Mesendoderm (in vitro differentiated cells): ENCODE measurements at regions not wholly inside any gene's neighbourhood (a gene's known extent, or its start where the extent isn't known, plus 50 kb on each side); places are given as distances from the start of the nearest gene placed in this dataset.

Experiments used
- DNase-seq: peaks from one replicate; pipeline ENCODE4 v3.0.0; 2013
- H2AK5ac ChIP-seq: 2 replicates; pipeline ENCODE4 v1.6.1; 2013; ENCODE audit warnings: low read length, inconsistent platforms
- H2BK120ac ChIP-seq: 2 replicates; pipeline ENCODE4 v1.6.1; 2013; ENCODE audit warnings: low read depth, mild to moderate bottlenecking, low read length, moderate library complexity, mixed read lengths
- H2BK15ac ChIP-seq: replicated peaks from 2 replicates; pipeline ENCODE4 v1.6.1; 2013; ENCODE audit warnings: low read depth, mild to moderate bottlenecking, moderate library complexity
- H2BK5ac ChIP-seq: 2 replicates; pipeline ENCODE4 v1.6.1; 2013; ENCODE audit warnings: low read length, inconsistent platforms
- H3K18ac ChIP-seq: 2 replicates; pipeline ENCODE4 v1.6.1; 2013; ENCODE audit warnings: mild to moderate bottlenecking, low read length, mixed read lengths
- H3K23ac ChIP-seq: one replicate; pipeline ENCODE4 v1.6.1; 2013; ENCODE audit warnings: low read length
- H3K27ac ChIP-seq: 2 replicates; pipeline ENCODE4 v1.5.1; 2013; ENCODE audit warnings: low read depth, mild to moderate bottlenecking, inconsistent platforms, low read length, moderate library complexity
- H3K27me3 ChIP-seq: 2 replicates; pipeline ENCODE4 v1.6.1; 2013; ENCODE audit warnings: low read length, control low read depth, mild to moderate bottlenecking, inconsistent platforms; ENCODE audit not compliant: insufficient read depth, poor library complexity
- H3K36me3 ChIP-seq: 2 replicates; pipeline ENCODE4 v1.6.1; 2013; ENCODE audit warnings: low read length, inconsistent platforms; ENCODE audit not compliant: control insufficient read depth, insufficient read depth
- H3K4ac ChIP-seq: one replicate; pipeline ENCODE4 v1.6.1; 2013; ENCODE audit warnings: low read depth, mild to moderate bottlenecking, low read length, moderate library complexity
- H3K4me1 ChIP-seq: 2 replicates; pipeline ENCODE4 v1.6.1; 2013; ENCODE audit warnings: low read depth, low read length, inconsistent platforms; ENCODE audit not compliant: control insufficient read depth
- H3K4me2 ChIP-seq: 2 replicates; pipeline ENCODE4 v1.6.1; 2013; ENCODE audit warnings: low read length
- H3K4me3 ChIP-seq: 2 replicates; pipeline ENCODE4 v1.5.1; 2013; ENCODE audit warnings: mild to moderate bottlenecking, low read length
- H3K56ac ChIP-seq: one replicate; pipeline ENCODE4 v1.6.1; 2013; ENCODE audit warnings: low read length
- H3K79me1 ChIP-seq: 2 replicates; pipeline ENCODE4 v1.6.1; 2013; ENCODE audit warnings: low read length, inconsistent platforms
- H3K79me2 ChIP-seq: 2 replicates; pipeline ENCODE4 v1.6.1; 2013; ENCODE audit warnings: mild to moderate bottlenecking, low read length; ENCODE audit not compliant: control insufficient read depth, insufficient read depth
- H3K9ac ChIP-seq: 2 replicates; pipeline ENCODE4 v1.6.1; 2013; ENCODE audit warnings: low read length, inconsistent platforms
- H4K5ac ChIP-seq: one replicate; pipeline ENCODE4 v1.6.1; 2013; ENCODE audit warnings: low read length
- H4K8ac ChIP-seq: one replicate; pipeline ENCODE4 v1.6.1; 2013; ENCODE audit warnings: low read depth, mild to moderate bottlenecking, control low read depth, low read length, moderate library complexity
- WGBS: extraction: QIAGEN DNeasy Blood & Tissue Kit; methylation state at CpG from one replicate; pipeline ENCODE4 v1.1.7; 2013; ENCODE audit warnings: low lambda C conversion rate, missing lambda C conversion rate; ENCODE audit not compliant: insufficient coverage; ENCODE audit errors: extremely low coverage; 5-methylcytosine and 5-hydroxymethylcytosine counted together

- H3K27ac ChIP-seq, result no peak overlapping the region
- H3K4me3 ChIP-seq, result no peak overlapping the region
- H2BK5ac ChIP-seq, result no peak overlapping the region
- H3K79me1 ChIP-seq, result no peaks in the 10 kb centered on the region
- H2BK120ac ChIP-seq, result no peak overlapping the region
- H3K23ac ChIP-seq, result no peak overlapping the region
- H3K4me1 ChIP-seq, result no peaks in the 10 kb centered on the region
- H3K4me2 ChIP-seq, result no peak overlapping the region
- H4K5ac ChIP-seq, result no peak overlapping the region
- H3K4ac ChIP-seq, result no peak overlapping the region
- H3K36me3 ChIP-seq, result no peaks in the 10 kb centered on the region
- H3K56ac ChIP-seq, result no peak overlapping the region
- H3K79me2 ChIP-seq, result no peaks in the 10 kb centered on the region
- no peak overlapping the region for H4K8ac ChIP-seq
- H3K9ac ChIP-seq, result no peak overlapping the region
- DNase-seq, result no peak
- H3K18ac ChIP-seq, result no peak overlapping the region
- H3K27me3 ChIP-seq, result no peaks in the 10 kb centered on the region
- H2BK15ac ChIP-seq, result no peak overlapping the region
- H2AK5ac ChIP-seq, result no peak overlapping the region
- no CpG with 5 or more reads among the region's 1 CpG for WGBS
Measured at GRCh38 chr3:27844052-27844675, 122.0 kb upstream of the EOMES start.

- H3K36me3 ChIP-seq, result no peaks in the 10 kb centered on the region
- no peak overlapping the region for H3K4me2 ChIP-seq
- no peak overlapping the region for H2BK5ac ChIP-seq
- H2AK5ac ChIP-seq, result no peak overlapping the region
- no peak overlapping the region for H3K4ac ChIP-seq
- WGBS, result no CpG with 5 or more reads among the region's 6 CpGs
- no peak overlapping the region for H4K8ac ChIP-seq
- H3K27ac ChIP-seq, result no peak overlapping the region
- no peak overlapping the region for H3K18ac ChIP-seq
- no peaks in the 10 kb centered on the region for H3K4me1 ChIP-seq
- no peak overlapping the region for H2BK120ac ChIP-seq
- H3K79me2 ChIP-seq, result no peaks in the 10 kb centered on the region
- no peaks in the 10 kb centered on the region for H3K27me3 ChIP-seq
- no peak overlapping the region for H3K23ac ChIP-seq
- no peaks in the 10 kb centered on the region for H3K79me1 ChIP-seq
- H4K5ac ChIP-seq, result no peak overlapping the region
- no peak overlapping the region for H3K9ac ChIP-seq
- no peak for DNase-seq
- H2BK15ac ChIP-seq, result no peak overlapping the region
- no peak overlapping the region for H3K4me3 ChIP-seq
- H3K56ac ChIP-seq, result no peak overlapping the region
Measured at GRCh38 chr3:27847697-27848096, 125.6 kb upstream of the EOMES start.

- no peaks in the 10 kb centered on the region for H3K79me2 ChIP-seq
- no peak overlapping the region for H4K8ac ChIP-seq
- no peak overlapping the region for H3K23ac ChIP-seq
- H3K9ac ChIP-seq, result no peak overlapping the region
- no peak overlapping the region for H3K18ac ChIP-seq
- no peak overlapping the region for H2BK5ac ChIP-seq
- H3K36me3 ChIP-seq, result no peaks in the 10 kb centered on the region
- DNase-seq, result no peak
- H3K27me3 ChIP-seq, result no peaks in the 10 kb centered on the region
- no peak overlapping the region for H2BK15ac ChIP-seq
- no CpG with 5 or more reads among the region's 1 CpG for WGBS
- no peak overlapping the region for H2AK5ac ChIP-seq
- H3K27ac ChIP-seq, result no peak overlapping the region
- H3K4me2 ChIP-seq, result no peak overlapping the region
- H4K5ac ChIP-seq, result no peak overlapping the region
- H3K4ac ChIP-seq, result no peak overlapping the region
- H2BK120ac ChIP-seq, result no peak overlapping the region
- H3K4me3 ChIP-seq, result no peak overlapping the region
- H3K56ac ChIP-seq, result no peak overlapping the region
- no peaks in the 10 kb centered on the region for H3K79me1 ChIP-seq
- no peaks in the 10 kb centered on the region for H3K4me1 ChIP-seq
Measured at GRCh38 chr3:27848826-27849225, 126.7 kb upstream of the EOMES start.

DNA sequence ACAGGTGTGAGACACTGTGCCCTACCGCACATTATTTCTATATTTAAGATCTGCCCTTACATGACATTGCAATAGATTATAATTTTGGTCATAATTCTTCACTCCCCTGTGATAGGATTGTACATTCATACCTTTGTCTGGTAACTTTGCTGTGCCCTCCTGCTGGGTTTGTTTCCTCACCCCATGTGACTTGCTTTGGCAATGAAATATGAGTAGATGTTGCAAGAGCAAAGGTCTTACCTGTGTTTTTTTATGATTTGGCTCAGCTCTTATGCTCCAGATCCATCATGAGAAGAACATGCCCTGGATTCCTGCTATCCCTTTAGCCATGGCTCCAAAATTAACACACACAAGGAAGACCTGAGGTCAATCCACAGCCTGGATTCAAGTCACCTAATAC is 137.7 kb upstream of the EOMES start:
- Histone ChIP-seq H2BK120ac (no peak overlapping the region), H3K4me3 (no peak overlapping the region), H3K79me2 (no peaks in the 10 kb centered on the region), H3K4me2 (no peak overlapping the region), H3K4me1 (no peaks in the 10 kb centered on the region), H2BK5ac (no peak overlapping the region), H2BK15ac (no peak overlapping the region), H3K4ac (no peak overlapping the region), H3K79me1 (no peaks in the 10 kb centered on the region), H3K23ac (no peak overlapping the region), H3K18ac (no peak overlapping the region), H3K9ac (no peak overlapping the region), H4K8ac (no peak overlapping the region), H3K36me3 (no peaks in the 10 kb centered on the region), H2AK5ac (no peak overlapping the region), H3K27ac (no peak overlapping the region), H3K56ac (no peak overlapping the region), H3K27me3 (no peaks in the 10 kb centered on the region), H4K5ac (no peak overlapping the region)
- no CpG with 5 or more reads among the region's 1 CpG for WGBS
- DNase-seq, result no peak

DNA sequence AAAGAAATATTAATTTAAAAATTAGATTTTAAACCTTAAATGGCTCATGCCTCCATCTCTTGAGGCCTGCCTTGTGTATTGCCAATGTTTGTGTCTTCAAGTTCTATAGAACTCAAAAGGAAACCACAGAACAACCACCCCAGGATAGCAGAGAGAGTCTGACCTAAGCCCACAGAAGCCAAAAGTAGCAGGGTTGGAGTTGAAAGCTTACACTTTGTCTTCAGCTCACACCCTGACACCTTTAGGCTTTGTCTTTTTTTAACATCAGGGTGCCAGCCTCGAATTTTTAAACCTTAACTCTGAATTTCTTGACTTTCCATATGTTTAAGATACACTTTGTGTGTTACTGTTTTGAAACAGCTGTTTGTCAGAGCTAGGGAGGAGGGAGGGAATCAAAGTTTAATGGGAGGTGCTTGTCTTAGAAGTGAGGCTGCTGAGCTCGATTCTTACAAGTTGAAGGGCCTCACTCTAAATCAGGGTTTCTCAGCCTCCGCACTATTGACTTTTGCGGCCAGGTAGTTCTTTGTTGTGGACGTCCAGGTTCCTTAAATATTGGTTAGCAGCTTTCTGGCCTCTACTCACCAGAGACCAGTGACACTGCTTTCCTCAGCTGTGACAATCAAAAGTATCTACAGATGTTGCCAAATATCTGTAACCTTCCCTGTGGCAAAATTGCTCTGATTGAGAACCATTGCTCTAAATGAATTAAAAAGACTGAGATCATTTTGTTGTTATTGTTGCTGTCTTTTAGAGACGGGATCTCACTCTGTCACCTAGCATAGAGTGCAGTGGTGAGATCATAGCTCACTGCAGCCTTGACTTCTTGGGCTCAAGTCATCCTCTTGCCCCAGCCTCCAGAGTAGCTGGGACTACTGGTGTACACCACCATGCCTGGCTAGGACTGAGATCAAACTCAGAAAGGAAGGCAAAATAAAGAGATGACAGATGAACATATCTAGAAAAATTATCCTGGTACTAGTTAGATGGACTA is 139.2 kb upstream of the EOMES start:
- no peak overlapping the region for H3K4me3 ChIP-seq
- WGBS, result no CpG with 5 or more reads among the region's 6 CpGs
- H2BK120ac ChIP-seq, result no peak overlapping the region
- no peak overlapping the region for H4K8ac ChIP-seq
- no peaks in the 10 kb centered on the region for H3K79me2 ChIP-seq
- no peaks in the 10 kb centered on the region for H3K36me3 ChIP-seq
- H2BK15ac ChIP-seq, result no peak overlapping the region
- no peak overlapping the region for H3K9ac ChIP-seq
- no peaks in the 10 kb centered on the region for H3K79me1 ChIP-seq
- H3K4ac ChIP-seq, result no peak overlapping the region
- no peaks in the 10 kb centered on the region for H3K27me3 ChIP-seq
- H2AK5ac ChIP-seq, result no peak overlapping the region
- no peak overlapping the region for H3K18ac ChIP-seq
- H4K5ac ChIP-seq, result no peak overlapping the region
- no peaks in the 10 kb centered on the region for H3K4me1 ChIP-seq
- DNase-seq, result peak; percentile 27
- no peak overlapping the region for H3K4me2 ChIP-seq
- no peak overlapping the region for H3K27ac ChIP-seq
- no peak overlapping the region for H3K56ac ChIP-seq
- H3K23ac ChIP-seq, result no peak overlapping the region
- H2BK5ac ChIP-seq, result no peak overlapping the region
